K562 (cell line): ENCODE measurements at regions not wholly inside any gene's neighbourhood (a gene's known extent, or its start where the extent isn't known, plus 50 kb on each side); places are given as distances from the start of the nearest gene placed in this dataset.

Source experiments
- ATF3 ChIP-seq, 2 experiments: fragments of 450-650 bp in 1 of 2; sonication (generic) in 1 of 2; formaldehyde crosslinking in 1 of 2; IDR thresholded peaks in 1 of 2; conservative IDR thresholded peaks in 1 of 2; 2 replicates each; pipeline versions ENCODE4 v1.6.1 to v1.8.1; 2016 to 2023; ENCODE audit warnings: mild to moderate bottlenecking in 2 of 2, moderate library complexity in 2 of 2, inconsistent platforms in 1 of 2, missing genetic modification reagents in 1 of 2
- ELF4 ChIP-seq: fragments of 450-650 bp; formaldehyde crosslinking; IDR thresholded peaks from 2 replicates; pipeline ENCODE4 v1.4.0; 2022; ENCODE audit warnings: missing genetic modification characterization
- FOXA3 ChIP-seq, 2 experiments: fragments of 450-650 bp in 1 of 2; sonication (generic) in 1 of 2; formaldehyde crosslinking; IDR thresholded peaks in 1 of 2; conservative IDR thresholded peaks in 1 of 2; 2 replicates each; pipeline versions ENCODE4 v1.4.0 to v1.8.0; 2020 to 2022; ENCODE audit warnings: mild to moderate bottlenecking in 2 of 2, missing genetic modification reagents in 1 of 2
- FOXM1 ChIP-seq, 2 experiments: fragments of 450-650 bp in 1 of 2; sonication (generic) in 1 of 2; formaldehyde crosslinking in 1 of 2; IDR thresholded peaks; 2 replicates each; pipeline versions ENCODE4 v1.6.1 to v1.9.0; 2017 to 2022; ENCODE audit warnings: low read depth in 2 of 2, mild to moderate bottlenecking in 2 of 2, missing genetic modification reagents in 1 of 2, moderate library complexity in 1 of 2
- GTF3C2 ChIP-seq: IDR thresholded peaks from 3 replicates; pipeline ENCODE4 v1.6.1; 2011; ENCODE audit warnings: borderline replicate concordance, mild to moderate bottlenecking, moderate library complexity; ENCODE audit not compliant: insufficient read length; ENCODE audit errors: extremely low read depth
- JUND ChIP-seq, 2 experiments: IDR thresholded peaks; 2 replicates in 1 of 2; 3 replicates in 1 of 2; pipeline ENCODE4 v1.6.1; 2011; ENCODE audit warnings: borderline replicate concordance in 2 of 2, low read depth in 2 of 2, low read length in 2 of 2, improper control_type of control experiment in 1 of 2, missing biosample characterization in 1 of 2, missing genetic modification characterization in 1 of 2, missing genetic modification reagents in 1 of 2
- KAT7 ChIP-seq: sonication (generic); formaldehyde crosslinking; IDR thresholded peaks from 2 replicates; pipeline ENCODE4 v1.8.0; 2022; ENCODE audit warnings: missing genetic modification reagents, mild to moderate bottlenecking, borderline replicate concordance
- MCM7 ChIP-seq, 2 experiments: fragments of 450-650 bp; IDR thresholded peaks; 2 replicates each; pipeline ENCODE4 v1.6.1; 2016 to 2018
- MEF2A ChIP-seq: IDR thresholded peaks from 2 replicates; pipeline ENCODE4 v1.6.1; 2011; ENCODE audit warnings: low read depth, mild to moderate bottlenecking, low read length, moderate library complexity; ENCODE audit not compliant: control insufficient read depth
- RNF219 ChIP-seq: fragments of 250-450 bp; sonication (Bioruptor Pico); IDR thresholded peaks from 2 replicates; pipeline ENCODE4 v1.5.0; 2022; ENCODE audit warnings: mild to moderate bottlenecking
- SNRNP70 ChIP-seq: fragments of 200-400 bp; formaldehyde crosslinking; optimal IDR thresholded peaks from 2 replicates; pipeline ENCODE3; 2017; ENCODE audit warnings: low read depth, low read length
- SRSF3 ChIP-seq: fragments of 200-400 bp; formaldehyde crosslinking; IDR thresholded peaks from 2 replicates; pipeline ENCODE4 v1.6.1; 2016; ENCODE audit warnings: mild to moderate bottlenecking, low read length, moderate library complexity; ENCODE audit not compliant: insufficient read depth
- ZBTB33 ChIP-seq: sonication (generic); formaldehyde crosslinking; IDR thresholded peaks from 2 replicates; pipeline ENCODE4 v1.8.1; 2023; ENCODE audit warnings: mild to moderate bottlenecking, missing genetic modification reagents
- ZFPM2 ChIP-seq: fragments of 250-450 bp; sonication (Bioruptor Pico); IDR thresholded peaks from 2 replicates; pipeline ENCODE4 v1.5.1; 2022; ENCODE audit warnings: mild to moderate bottlenecking
- ZNF395 ChIP-seq: fragments of 200-800 bp; sonication (Bioruptor generic); IDR thresholded peaks from 2 replicates; pipeline ENCODE4 v1.6.1; 2017; ENCODE audit warnings: missing genetic modification characterization, missing compliant biosample characterization

GRCh38 chr12:91618281-91618680 lies 435.7 kb upstream of the DCN start (continued):
- no peak for TF ChIP-seq RNF219 (CRISPR knock-in tag)
- no peak for TF ChIP-seq MEF2A
- no peak for TF ChIP-seq ZNF395 (CRISPR knock-in tag)
- TF ChIP-seq KAT7 (CRISPR knock-in tag) = no peak
- no peak for TF ChIP-seq SRSF3
- no peak for TF ChIP-seq ZFPM2
- TF ChIP-seq ATF3 (IDR thresholded peaks at IDR 0.05) = peak; percentile 93
- TF ChIP-seq ATF3 (CRISPR knock-in tag; conservative IDR thresholded peaks at IDR 0.05) = no peak
- no peak for TF ChIP-seq SNRNP70
- peak; percentile 84 for TF ChIP-seq JUND (IDR thresholded peaks at IDR 0.05; ENCODE audit: borderline replicate concordance, low read depth, low read length)
- peak; percentile 84 for TF ChIP-seq JUND (tag; IDR thresholded peaks at IDR 0.05; ENCODE audit: borderline replicate concordance, low read depth, low read length)
- no peak for TF ChIP-seq ZBTB33 (CRISPR knock-in tag)
- no peak for TF ChIP-seq MCM7 (IDR thresholded peaks at IDR 0.05)
- peak; percentile 73 to 74; a peak in 3 of 4 replicates for TF ChIP-seq FOXA3 (CRISPR knock-in tag; conservative IDR thresholded peaks at IDR 0.05 in 1 of 2, IDR thresholded peaks at IDR 0.05 in 1 of 2)
- TF ChIP-seq FOXM1 (IDR thresholded peaks at IDR 0.05; ENCODE audit: low read depth) = no peak
- no peak for TF ChIP-seq FOXM1 (CRISPR knock-in tag; IDR thresholded peaks at IDR 0.05; ENCODE audit: low read depth)
- no peak for TF ChIP-seq ELF4 (CRISPR knock-in tag)
- no peak for TF ChIP-seq GTF3C2
